Hepatocyte (in vitro differentiated cells): ENCODE measurements at regions not wholly inside any gene's neighbourhood (a gene's known extent, or its start where the extent isn't known, plus 50 kb on each side); places are given as distances from the start of the nearest gene placed in this dataset.

Source experiments
- EZH2 ChIP-seq: fragments of 200-600 bp; sonication (generic); IDR thresholded peaks from 2 replicates; pipeline ENCODE4 v1.6.1; 2016; ENCODE audit warnings: antibody characterized with exemption, mild to moderate bottlenecking, borderline replicate concordance
- EZH2phosphoT487 ChIP-seq: fragments of 200-600 bp; sonication (generic); IDR thresholded peaks from one replicate; pipeline ENCODE4 v1.6.1; 2018; ENCODE audit warnings: antibody characterized with exemption, mild to moderate bottlenecking, low read depth, moderate library complexity; ENCODE audit not compliant: unreplicated experiment, severe bottlenecking
- TF ChIP-seq, protein P1 (sequence below): fragments of 200-600 bp; sonication (generic); IDR thresholded peaks from 2 replicates; pipeline ENCODE4 v1.5.1; 2016; ENCODE audit warnings: antibody characterized with exemption, mild to moderate bottlenecking; ENCODE audit not compliant: poor library complexity

DNA sequence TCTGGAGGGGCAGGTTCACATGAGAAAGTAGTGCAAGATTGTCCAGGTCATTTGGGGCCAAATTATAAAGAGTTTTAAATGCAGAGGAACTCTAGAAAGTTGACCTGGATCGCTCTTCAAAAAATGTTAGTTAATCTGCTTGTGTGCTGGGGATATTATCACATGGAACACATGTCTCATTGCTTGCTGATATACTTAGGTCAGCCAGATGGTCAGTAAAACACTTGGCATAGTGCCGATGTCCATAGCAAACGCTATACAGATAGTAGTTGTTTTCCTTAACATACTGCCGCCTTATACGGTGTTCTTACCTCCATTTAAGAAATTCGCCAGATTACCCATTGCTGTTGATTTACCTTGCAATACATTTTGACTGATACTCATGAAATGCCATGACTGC, 103.4 kb upstream of the CWC22 start:
- TF ChIP-seq, protein P1, sequence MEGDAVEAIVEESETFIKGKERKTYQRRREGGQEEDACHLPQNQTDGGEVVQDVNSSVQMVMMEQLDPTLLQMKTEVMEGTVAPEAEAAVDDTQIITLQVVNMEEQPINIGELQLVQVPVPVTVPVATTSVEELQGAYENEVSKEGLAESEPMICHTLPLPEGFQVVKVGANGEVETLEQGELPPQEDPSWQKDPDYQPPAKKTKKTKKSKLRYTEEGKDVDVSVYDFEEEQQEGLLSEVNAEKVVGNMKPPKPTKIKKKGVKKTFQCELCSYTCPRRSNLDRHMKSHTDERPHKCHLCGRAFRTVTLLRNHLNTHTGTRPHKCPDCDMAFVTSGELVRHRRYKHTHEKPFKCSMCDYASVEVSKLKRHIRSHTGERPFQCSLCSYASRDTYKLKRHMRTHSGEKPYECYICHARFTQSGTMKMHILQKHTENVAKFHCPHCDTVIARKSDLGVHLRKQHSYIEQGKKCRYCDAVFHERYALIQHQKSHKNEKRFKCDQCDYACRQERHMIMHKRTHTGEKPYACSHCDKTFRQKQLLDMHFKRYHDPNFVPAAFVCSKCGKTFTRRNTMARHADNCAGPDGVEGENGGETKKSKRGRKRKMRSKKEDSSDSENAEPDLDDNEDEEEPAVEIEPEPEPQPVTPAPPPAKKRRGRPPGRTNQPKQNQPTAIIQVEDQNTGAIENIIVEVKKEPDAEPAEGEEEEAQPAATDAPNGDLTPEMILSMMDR, result no peak
- TF ChIP-seq EZH2 (no peak), EZH2phosphoT487 (no peak)
